ENCODE measurements at regions not wholly inside any gene's neighbourhood (a gene's known extent, or its start where the extent isn't known, plus 50 kb on each side); places are given as distances from the start of the nearest gene placed in this dataset.

GRCh38 chr9:135220601-135221575 lies 133.4 kb downstream of the OLFM1 start:
- DNase-seq: no peak

DNA sequence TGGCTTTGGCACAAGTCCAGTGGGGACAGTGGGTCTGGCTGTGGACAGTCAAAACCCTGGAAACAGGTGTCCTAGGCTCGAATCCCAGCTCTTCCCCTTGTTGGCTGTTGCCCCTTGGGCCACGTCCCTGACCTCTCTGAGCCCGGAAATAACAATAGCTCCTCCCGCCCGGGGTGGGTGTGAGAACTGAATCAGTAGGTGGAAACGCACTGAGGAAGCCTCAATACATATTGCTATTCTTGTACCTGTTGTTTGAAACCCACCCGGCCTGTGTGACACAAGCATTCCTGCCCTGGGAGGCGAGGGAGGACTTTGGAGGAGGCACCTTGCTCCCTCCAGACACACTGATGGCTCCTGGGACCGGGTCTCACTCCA lies 134.1 kb downstream of the OLFM1 start:
- no peak for DNase-seq

DNA sequence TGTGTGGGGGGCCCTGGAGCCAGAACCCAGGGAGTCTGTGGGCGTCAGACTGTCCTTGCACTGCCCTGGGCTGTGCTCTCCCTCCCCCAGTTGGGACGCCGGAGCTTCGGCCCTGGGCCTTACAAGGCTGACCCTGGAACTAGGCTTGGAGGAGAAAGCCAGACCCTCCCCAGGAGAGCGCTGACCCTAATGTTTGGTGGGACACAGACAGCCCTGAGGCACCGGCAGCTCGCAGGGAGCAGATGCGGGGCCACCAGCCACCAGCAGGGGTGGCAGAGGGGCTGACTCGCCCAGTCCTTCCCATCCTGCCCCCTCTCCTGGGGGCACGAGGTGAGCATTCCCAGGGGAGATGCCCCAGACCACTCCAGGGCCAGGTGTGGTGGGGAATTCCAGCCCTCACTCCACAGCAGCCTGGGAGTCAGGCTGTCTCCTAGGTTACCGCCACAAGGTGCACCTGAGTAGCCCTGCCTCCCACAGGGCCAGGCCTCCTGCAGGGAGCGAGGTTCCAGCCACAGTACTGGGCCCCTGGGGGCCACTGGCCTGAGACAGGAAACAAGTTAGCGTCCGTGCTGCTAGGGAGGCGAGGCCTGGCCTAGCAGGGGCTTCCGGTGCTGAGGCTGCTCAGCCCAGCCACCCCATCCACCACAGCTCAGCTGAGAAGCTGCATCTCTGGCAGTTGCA lies 134.6 kb downstream of the OLFM1 start:
- DNase-seq: no peak

DNA sequence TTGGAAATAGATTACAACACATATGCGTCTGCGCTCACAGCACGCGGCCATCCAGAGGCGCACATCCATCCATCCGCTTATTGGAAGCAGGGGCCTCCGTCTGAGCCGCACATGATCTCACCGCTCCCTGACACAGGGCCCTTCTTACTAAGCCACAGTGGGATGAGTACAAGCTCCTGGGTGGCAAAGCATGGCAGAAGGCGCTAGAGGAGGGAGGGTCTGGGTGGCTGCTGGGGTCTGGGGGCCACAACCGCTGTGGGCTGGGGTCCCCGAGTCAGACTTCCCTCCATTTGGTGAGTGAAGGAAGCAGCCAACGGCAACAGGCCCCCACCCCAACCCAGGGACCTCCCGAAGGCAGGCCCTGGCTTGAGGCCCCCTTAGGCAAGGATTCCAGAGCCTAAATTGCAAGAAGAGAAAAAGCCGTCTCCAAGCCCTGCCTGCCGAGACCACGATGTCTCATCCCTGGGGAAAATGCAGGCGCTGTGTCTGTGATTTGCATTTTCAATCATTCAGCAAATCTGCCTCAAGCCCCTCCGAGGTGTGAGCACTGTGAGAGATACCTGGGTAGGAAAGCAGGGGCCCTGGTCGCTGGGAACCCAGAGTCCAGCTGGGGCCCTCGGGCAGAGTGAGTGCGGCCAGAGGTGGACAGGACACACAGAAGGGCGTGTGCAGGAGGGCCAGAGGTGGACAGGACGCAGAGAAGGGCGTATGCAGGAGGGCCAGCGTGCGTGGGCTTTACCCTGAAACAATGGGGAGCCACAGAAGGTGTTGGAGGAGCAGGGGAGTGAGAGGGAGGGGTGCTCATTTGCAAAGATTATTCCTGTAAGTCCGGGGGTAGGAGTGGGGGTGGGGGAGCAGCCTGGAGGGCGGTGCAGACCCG lies 135.7 kb downstream of the OLFM1 start:
- DNase-seq: no peak

- no peak for DNase-seq
These were observed 136.4 kb downstream of the OLFM1 start for GRCh38 chr9:135223831-135224230.

DNA sequence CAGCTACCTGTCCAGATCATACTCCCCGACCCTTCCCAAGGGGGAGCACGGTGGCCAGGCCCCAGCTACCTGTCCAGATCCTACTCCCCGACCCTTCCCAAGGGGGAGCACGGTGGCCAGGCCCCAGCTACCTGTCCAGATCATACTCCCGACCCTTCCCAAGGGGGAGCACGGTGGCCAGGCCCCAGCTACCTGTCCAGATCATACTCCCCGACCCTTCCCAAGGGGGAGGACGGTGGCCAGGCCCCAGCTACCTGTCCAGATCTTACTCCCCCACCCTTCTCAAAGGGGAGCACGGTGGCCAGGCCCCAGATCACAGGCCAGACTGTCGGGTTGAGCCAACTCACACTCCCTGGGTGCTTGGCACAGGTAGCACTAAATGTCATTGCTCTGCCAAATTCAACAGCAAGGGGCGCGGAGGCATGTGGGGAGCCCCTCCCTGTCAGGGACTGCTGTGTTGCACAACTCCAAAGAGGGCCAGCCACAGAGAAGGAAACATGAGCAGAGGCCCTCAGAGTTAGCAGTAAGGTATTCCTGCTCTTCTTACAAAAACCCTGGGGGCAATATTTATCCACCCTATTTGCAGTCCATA lies 136.9 kb downstream of the OLFM1 start:
- DNase-seq: no peak

- no peak for DNase-seq
These were observed 137.6 kb downstream of the OLFM1 start for GRCh38 chr9:135224921-135225541.

GRCh38 chr9:135225619-135226228 lies 138.3 kb downstream of the OLFM1 start:
- DNase-seq: no peak

DNA sequence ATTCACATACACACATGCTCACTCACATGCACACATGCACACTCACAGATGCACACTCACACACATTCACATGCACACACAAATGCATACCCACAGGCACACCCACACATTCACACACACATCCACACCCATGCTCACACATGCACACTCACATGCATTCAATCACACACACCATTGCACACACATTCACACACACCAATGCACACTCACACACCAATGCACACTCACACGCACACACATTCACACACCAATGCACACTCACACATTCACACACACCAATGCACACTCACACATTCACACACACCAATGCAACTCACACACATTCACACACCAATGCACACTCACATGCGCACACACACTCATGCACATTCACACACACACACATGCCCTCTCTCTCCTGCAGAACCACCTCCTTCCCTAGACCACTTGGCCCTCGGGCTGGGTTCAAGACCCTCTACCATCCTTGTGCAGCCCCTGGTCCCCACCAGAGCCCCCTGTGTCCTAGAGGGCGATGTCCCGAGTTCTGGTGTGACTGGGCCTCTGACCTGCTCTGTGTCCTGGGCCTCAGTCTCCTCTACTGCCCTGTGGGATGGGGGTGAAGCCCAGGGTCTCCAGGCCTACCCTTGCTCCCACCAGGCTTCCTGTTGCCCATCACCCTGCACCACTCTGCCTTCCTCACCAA lies 139.0 kb downstream of the OLFM1 start:
- DNase-seq: no peak

DNA sequence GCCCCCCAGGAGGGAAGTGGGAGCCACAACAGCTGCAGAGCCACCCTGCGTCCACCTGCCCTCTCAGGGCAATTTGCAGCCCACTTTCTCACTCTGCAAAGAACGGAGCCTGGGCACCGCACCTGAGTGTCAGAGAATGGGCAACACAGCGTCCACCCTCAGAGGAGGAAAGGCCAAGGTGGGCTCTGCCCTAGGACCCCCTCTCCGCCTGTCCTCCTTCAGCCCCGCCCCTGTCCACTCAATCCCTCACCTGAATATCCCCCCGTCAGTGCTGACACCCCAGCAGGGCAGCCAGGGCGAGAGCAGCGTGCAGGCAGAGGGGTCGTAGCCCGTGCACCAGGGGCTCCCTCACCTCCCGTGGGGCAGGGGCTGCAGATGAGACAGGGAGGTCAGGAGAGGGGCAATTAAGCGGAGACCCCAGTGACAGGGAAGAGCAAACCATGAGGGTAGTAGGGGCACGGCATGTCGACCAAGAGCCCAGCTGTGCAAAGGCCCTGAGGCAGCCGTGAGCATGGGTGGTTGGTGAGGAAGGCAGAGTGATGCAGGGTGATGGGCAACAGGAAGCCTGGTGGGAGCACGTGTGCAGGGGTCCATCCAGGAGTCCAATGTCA lies 140.3 kb downstream of the OLFM1 start:
- no peak for DNase-seq

- no peak for DNase-seq
These were observed 141.0 kb downstream of the OLFM1 start for GRCh38 chr9:135228345-135228982.

- no peak for DNase-seq
These were observed 141.6 kb downstream of the OLFM1 start for GRCh38 chr9:135228983-135229625.

DNA sequence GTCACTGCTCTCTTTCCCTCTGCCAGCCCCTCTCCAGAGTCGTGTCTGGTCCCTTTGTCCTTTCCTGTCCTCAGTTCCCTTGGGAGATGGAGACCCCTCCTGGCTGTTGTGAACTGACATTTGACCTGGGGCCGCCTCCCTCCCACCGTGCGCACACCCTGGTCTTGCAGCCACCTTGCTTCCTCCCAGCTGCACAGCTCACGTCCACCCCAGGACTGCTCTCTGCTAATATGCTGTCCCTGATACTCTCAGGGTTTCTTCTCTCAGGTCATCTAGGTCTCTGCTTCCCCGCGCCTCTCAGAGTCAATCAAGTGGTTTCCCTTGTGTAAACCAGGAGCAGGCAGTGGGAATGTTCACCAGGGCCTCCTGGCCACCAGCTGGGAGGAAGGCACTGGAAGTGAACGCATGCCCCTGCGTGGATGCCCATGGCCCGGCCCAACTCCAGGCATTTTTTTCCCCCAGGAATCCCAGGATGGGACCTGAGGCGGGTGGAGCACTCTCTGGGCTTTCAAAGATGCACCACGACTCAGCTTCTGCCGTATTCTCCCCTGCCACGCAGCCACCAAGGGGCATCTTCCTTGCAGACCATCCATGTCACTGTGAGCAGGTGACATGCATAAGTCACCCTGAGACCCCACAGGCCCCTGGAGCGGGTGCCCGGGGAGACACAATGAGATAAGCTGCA lies 142.4 kb downstream of the OLFM1 start:
- DNase-seq: no peak

GRCh38 chr9:135230386-135230765 lies 142.9 kb downstream of the OLFM1 start:
- DNase-seq: no peak

DNA sequence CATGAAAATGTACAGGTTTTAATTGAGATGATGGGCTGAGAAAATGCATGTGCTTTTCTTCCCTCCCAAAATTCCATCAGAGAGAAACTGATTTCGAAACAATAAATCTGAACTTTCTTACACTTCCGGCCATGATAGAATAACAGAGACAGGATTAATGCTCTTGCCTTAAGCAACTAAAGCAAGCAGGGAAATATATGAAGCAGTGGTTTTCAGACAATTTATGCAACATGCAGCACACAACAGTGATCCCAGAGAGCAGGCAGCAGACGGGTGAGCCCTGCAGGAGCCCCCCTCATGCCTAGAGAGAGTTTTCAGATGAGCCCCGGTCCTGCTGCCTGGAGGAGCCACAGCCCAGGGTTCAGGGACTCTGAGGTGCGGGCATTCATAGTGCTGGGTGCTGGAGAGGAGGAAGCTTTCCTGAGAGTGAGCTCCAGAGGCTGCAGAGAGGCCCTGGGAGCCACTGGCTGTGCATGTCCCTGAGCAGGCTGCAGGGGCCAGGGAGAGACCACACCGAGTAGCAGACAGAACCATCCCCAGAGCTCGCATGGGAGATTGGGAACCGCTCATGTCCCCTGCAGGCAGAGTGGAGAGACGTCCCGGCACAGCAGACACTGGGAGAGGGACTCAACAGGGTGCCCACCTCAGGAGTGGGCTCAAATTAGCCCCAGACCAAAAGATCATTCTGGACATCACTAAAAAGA lies 143.5 kb downstream of the OLFM1 start:
- no peak for DNase-seq

DNA sequence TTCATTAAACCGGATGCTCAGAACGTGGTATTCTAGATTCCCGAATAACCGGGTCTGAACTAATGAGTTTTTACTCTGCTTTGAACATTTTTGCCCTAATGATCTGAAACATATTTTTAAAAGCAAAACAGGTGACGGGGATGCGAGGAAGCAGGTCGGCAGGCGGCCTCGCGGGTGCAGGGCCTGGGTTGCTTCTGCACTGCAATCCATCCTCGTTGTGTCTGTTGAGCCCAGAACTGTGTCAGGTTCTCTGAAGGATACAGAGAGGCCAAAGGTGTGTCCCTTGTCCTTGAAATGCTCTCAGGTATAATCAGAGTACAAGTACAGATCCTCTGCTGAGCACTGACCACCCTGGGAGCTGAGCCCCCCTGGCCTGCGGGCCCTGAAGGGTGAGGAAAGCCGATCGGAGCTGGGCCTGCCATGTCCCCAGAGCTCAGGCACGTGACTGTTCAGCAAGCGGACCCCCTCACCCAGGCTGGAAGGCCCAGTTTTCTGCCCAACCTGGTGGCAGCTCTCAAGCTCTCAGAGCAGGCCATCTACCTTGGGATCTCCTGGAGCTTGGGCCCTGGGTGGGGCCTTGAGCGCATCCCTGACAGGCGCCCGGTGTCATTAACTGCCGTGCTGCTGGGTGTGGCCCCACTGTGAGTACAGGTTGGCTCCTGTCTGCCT lies 151.8 kb downstream of the OLFM1 start:
- DNase-seq: no peak

DNA sequence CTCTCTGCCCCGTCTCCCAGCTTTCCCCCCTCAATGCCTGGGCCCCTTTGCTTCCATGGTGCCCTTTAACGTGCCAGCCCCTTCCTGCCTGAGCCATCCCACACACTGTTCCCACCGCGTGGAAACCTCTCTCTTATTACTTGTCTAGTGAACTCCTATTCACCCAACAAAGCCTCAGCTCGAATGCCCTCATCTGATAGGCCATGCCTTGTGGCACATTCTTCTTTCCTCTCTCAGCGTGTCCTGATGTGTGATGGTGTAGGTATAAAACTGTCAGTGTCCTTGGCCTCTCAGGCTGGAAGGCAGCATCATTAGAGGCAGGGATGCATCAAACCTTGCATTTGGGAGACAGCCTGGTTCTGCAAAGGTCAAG lies 152.3 kb downstream of the OLFM1 start:
- no peak for DNase-seq

GRCh38 chr9:135240222-135240621 lies 152.8 kb downstream of the OLFM1 start:
- no peak for DNase-seq

Measured in Kasumi-1 (cell line).